Gastroesophageal sphincter (tissue), 4 donors: ENCODE measurements at regions not wholly inside any gene's neighbourhood (a gene's known extent, or its start where the extent isn't known, plus 50 kb on each side); places are given as distances from the start of the nearest gene placed in this dataset.

Experiments used
- ATAC-seq: fragments of 150-250 bp; one replicate; pipeline ENCODE4 v1.9.1; 2016; ENCODE audit warnings: mild to moderate bottlenecking, moderate library complexity
- H3K27ac ChIP-seq, 4 donors: fragments of 200-600 bp; sonication (generic) in 3 of 4; 1 replicate in 3 of 4; 2 replicates in 1 of 4; pipeline ENCODE4 v1.5.1; 2016 to 2019
- H3K27me3 ChIP-seq: fragments of 200-600 bp; sonication (generic); one replicate; pipeline ENCODE4 v1.5.1; 2019
- H3K36me3 ChIP-seq, 2 donors: fragments of 200-600 bp; sonication (generic); one replicate each; pipeline ENCODE4 v1.5.1; 2019; ENCODE audit warnings: control low read depth in 1 of 2
- H3K4me1 ChIP-seq, 3 donors: fragments of 200-600 bp; sonication (generic); 1 replicate in 2 of 3; 2 replicates in 1 of 3; pipeline ENCODE4 v1.5.1; 2016 to 2019; ENCODE audit warnings: control low read depth in 2 of 3
- H3K4me3 ChIP-seq, 2 donors: fragments of 200-600 bp; sonication (generic); one replicate each; pipeline ENCODE4 v1.5.1; 2019; ENCODE audit warnings: mild to moderate bottlenecking in 1 of 2, moderate library complexity in 1 of 2
- H3K9me3 ChIP-seq, 3 donors: fragments of 200-600 bp; sonication (generic); one replicate each; pipeline ENCODE4 v1.5.1; 2017 to 2019; ENCODE audit warnings: control low read depth in 2 of 3
- EP300 ChIP-seq: sonication (generic); formaldehyde crosslinking; IDR thresholded peaks from one replicate; pipeline ENCODE4 v1.6.1; 2017; ENCODE audit warnings: antibody characterized with exemption, mild to moderate bottlenecking
- POLR2A ChIP-seq, 2 donors: fragments of 450-650 bp; IDR thresholded peaks; one replicate each; pipeline ENCODE4 v1.6.1; 2017; ENCODE audit warnings: antibody characterized with exemption in 2 of 2, mild to moderate bottlenecking in 2 of 2, moderate library complexity in 1 of 2
- POLR2AphosphoS5 ChIP-seq: sonication (generic); formaldehyde crosslinking; IDR thresholded peaks from one replicate; pipeline ENCODE4 v1.6.1; 2017; ENCODE audit warnings: antibody characterized with exemption
- WGBS, 2 donors: methylation state at CpG; one replicate each; pipeline ENCODE4 v1.1.5; 2018; ENCODE audit warnings: low coverage in 1 of 2; 5-methylcytosine and 5-hydroxymethylcytosine counted together
- small RNA-seq, 4 donors: library from RNA; depleted of rRNA; stranded (forward); fragments of <200 nt; gene quantifications; one replicate each; pipeline ENCODE3, GENCODE V24; 2016
- TF ChIP-seq, protein P1 (sequence below), 4 experiments: fragments of 200-600 bp in 2 of 4; fragments of 450-650 bp in 2 of 4; sonication (generic) in 1 of 4; IDR thresholded peaks; one replicate each; pipeline ENCODE4 v1.5.1; 2017 to 2019; ENCODE audit warnings: antibody characterized with exemption in 4 of 4, mild to moderate bottlenecking in 2 of 4, moderate library complexity in 2 of 4

DNA sequence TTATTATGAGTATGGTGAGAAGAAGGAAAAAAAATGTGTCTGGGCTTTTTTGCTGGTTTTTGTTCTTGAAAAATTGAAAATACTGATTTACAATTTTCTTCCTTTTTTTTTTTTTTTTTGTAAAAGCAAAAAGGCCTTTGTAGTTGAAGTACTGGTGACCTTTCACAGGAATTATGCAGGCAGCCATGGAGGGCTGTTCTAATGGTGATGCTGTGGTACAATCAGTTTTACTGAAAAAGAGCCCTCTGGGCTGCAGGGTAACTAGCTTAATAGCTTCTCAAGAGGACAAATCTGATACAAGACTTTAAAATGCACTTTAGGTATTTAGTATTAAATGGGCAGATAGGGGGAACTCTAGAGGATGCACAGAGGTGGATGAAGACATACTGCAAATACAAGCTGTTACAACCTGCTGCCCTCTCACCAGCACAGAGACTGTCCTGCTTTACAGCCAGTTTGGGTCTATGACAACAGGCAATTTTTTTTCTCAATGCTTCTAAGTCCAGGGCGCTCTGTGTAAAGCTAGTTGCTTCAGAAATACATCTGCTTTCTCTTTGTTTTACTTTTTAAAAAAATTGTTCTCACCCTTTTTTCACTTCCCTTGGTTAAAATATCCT, 61.6 kb upstream of the HS3ST5 start:
- Histone ChIP-seq H3K27me3 (no peaks in the 10 kb centered on the region), H3K4me3 (no peak overlapping the region), H3K4me1 (no peaks in the 10 kb centered on the region), H3K9me3 (no peaks in the 10 kb centered on the region), H3K36me3 (no peaks in the 10 kb centered on the region), H3K27ac (no peak overlapping the region)
- no peak for ATAC-seq
- WGBS, 2 donors, result 80 to 100% methylated on average over 1 of the region's 1 CpG
- no peak for TF ChIP-seq POLR2AphosphoS5
- TF ChIP-seq EP300, result no peak
- no peak for TF ChIP-seq POLR2A (IDR thresholded peaks at IDR 0.05)
- TF ChIP-seq, protein P1, sequence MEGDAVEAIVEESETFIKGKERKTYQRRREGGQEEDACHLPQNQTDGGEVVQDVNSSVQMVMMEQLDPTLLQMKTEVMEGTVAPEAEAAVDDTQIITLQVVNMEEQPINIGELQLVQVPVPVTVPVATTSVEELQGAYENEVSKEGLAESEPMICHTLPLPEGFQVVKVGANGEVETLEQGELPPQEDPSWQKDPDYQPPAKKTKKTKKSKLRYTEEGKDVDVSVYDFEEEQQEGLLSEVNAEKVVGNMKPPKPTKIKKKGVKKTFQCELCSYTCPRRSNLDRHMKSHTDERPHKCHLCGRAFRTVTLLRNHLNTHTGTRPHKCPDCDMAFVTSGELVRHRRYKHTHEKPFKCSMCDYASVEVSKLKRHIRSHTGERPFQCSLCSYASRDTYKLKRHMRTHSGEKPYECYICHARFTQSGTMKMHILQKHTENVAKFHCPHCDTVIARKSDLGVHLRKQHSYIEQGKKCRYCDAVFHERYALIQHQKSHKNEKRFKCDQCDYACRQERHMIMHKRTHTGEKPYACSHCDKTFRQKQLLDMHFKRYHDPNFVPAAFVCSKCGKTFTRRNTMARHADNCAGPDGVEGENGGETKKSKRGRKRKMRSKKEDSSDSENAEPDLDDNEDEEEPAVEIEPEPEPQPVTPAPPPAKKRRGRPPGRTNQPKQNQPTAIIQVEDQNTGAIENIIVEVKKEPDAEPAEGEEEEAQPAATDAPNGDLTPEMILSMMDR (IDR thresholded peaks at IDR 0.05), result no peak

DNA sequence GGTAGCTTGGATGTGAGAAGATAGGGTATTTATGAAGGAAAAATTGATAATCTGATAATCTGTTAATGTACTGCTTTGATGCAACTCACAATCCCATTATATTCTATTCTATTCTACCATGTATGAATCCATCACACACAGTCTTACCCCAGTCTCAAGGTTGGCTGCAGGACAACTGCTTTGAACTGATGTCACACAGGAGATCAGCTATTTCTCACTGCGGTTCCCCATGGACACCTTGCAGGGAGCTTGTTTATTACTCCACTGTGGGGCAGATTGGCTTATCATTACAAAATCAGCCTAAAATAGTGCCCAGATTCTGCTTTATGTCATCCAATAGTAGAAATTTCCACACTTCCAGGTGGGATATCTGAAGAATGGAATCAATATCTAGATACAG, 61.0 kb upstream of the HS3ST5 start:
- no peaks in the 10 kb centered on the region for H3K9me3 ChIP-seq
- H3K4me1 ChIP-seq, result no peaks in the 10 kb centered on the region
- no peaks in the 10 kb centered on the region for H3K36me3 ChIP-seq
- no peaks in the 10 kb centered on the region for H3K27me3 ChIP-seq
- 60 to 88% methylated on average over 1 of the region's 1 CpG for WGBS, 2 donors
- TF ChIP-seq POLR2AphosphoS5, result no peak
- ATAC-seq, result no peak
- no peak overlapping the region for H3K4me3 ChIP-seq
- H3K27ac ChIP-seq, result no peak overlapping the region

- Histone ChIP-seq H3K4me1 (no peaks in the 10 kb centered on the region), H3K27ac (no peak overlapping the region), H3K36me3 (no peaks in the 10 kb centered on the region), H3K4me3 (no peak overlapping the region), H3K9me3 (no peaks in the 10 kb centered on the region), H3K27me3 (no peaks in the 10 kb centered on the region)
- TF ChIP-seq EP300, result no peak
- TF ChIP-seq, protein P1 (IDR thresholded peaks at IDR 0.05), result no peak
- TF ChIP-seq POLR2A (IDR thresholded peaks at IDR 0.05), result no peak
- no peak for TF ChIP-seq POLR2AphosphoS5
- 57 to 63% methylated on average over 1 to 2 of the region's 2 CpGs for WGBS, 2 donors
- no peak for ATAC-seq
These were observed 55.7 kb upstream of the HS3ST5 start for GRCh38 chr6:114398481-114398880.

Small RNA genes lying in the stretch of these regions (small RNA-seq; reads per million reads assigned to genes)
- gene AL606845.1, result 0 reads per million in 4 donors
- 0 reads per million in 4 donors for gene RNU6-475P
